Panc1 (cell line): ENCODE measurements at regions not wholly inside any gene's neighbourhood (a gene's known extent, or its start where the extent isn't known, plus 50 kb on each side); places are given as distances from the start of the nearest gene placed in this dataset.

ENCODE experiments used
- CTCF ChIP-seq: fragments of 450-650 bp; IDR thresholded peaks from 2 replicates; pipeline ENCODE4 v1.5.1; 2017; ENCODE audit warnings: mild to moderate bottlenecking
- SIN3A ChIP-seq: IDR thresholded peaks from 2 replicates; pipeline ENCODE4 v1.6.1; 2012; ENCODE audit warnings: low read depth, mild to moderate bottlenecking, low read length, moderate library complexity, borderline replicate concordance; ENCODE audit not compliant: insufficient read depth

DNA sequence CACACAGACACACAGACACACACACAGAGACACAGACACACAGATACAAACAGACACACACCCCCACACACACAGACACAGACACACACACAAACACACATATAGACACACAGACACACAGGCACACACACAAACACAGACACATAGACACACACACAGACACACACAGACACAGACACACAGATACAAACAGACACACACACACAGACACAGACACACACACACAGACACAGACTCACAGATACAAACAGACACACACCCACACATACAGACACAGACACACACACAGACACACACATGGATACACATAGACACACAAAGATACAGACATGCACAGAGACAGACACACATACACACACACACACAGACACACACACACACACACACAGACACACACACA, 174.5 kb downstream of the URI1 start:
- TF ChIP-seq CTCF (no peak), SIN3A (no peak)
